K562 (cell line): ENCODE measurements at regions not wholly inside any gene's neighbourhood (a gene's known extent, or its start where the extent isn't known, plus 50 kb on each side); places are given as distances from the start of the nearest gene placed in this dataset.

Experiments used
- GATAD2A ChIP-seq: fragments of 450-650 bp; IDR thresholded peaks from 2 replicates; pipeline ENCODE4 v1.6.1; 2017
- MAZ ChIP-seq, 2 experiments: fragments of 450-650 bp in 1 of 2; sonication (generic) in 1 of 2; formaldehyde crosslinking; IDR thresholded peaks in 1 of 2; conservative IDR thresholded peaks in 1 of 2; 2 replicates each; pipeline versions ENCODE4 v1.4.0 to v1.5.0; 2020; ENCODE audit warnings: mild to moderate bottlenecking in 1 of 2, missing genetic modification reagents in 1 of 2
- POLR2A ChIP-seq: fragments of 450-650 bp; conservative IDR thresholded peaks from 2 replicates; pipeline ENCODE4 v1.6.1; 2016
- ZNF354B ChIP-seq: fragments of 250-450 bp; sonication (Bioruptor Pico); IDR thresholded peaks from 2 replicates; pipeline ENCODE4 v1.4.0; 2020

- no peak for TF ChIP-seq MAZ (CRISPR knock-in tag; conservative IDR thresholded peaks at IDR 0.05 in 1 of 2, IDR thresholded peaks at IDR 0.05 in 1 of 2)
- TF ChIP-seq ZNF354B (CRISPR knock-in tag): no peak
- TF ChIP-seq GATAD2A: no peak
- TF ChIP-seq POLR2A: no peak
These were observed 526.0 kb upstream of the TRPC7 start for GRCh38 chr5:136891175-136891972.
